ENCODE measurements at regions not wholly inside any gene's neighbourhood (a gene's known extent, or its start where the extent isn't known, plus 50 kb on each side); places are given as distances from the start of the nearest gene placed in this dataset.

DNA sequence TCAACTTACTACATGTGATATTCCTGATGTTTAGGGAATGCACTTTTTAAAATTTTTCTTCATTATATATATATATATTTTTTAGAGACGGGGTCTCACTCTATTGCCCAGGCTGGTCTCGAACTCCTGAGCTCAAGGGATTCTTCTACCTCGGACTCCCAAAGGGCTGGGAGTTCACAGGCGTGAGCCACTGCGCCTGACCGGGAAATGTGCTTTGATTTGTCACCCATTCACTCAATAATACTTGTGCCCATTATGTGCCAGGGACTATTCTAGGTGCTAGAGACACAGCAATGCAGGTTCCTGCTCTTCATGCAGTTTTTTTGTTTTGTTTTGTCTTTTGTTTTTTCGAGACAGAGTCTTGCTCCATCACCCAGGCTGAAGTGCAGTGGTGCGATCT lies 56.1 kb upstream of the INCENP start:
- Histone ChIP-seq H3K27ac (no peak overlapping the region), H3K27me3 (no peaks in the 10 kb centered on the region), H3K9me3 (no peaks in the 10 kb centered on the region), H3K4me1 (no peaks in the 10 kb centered on the region), H3K36me3 (no peaks in the 10 kb centered on the region), H3K4me3 (no peak overlapping the region)
- no peak for DNase-seq (ENCODE audit: low spot score in 2 of 2)
- TF ChIP-seq, protein P1, sequence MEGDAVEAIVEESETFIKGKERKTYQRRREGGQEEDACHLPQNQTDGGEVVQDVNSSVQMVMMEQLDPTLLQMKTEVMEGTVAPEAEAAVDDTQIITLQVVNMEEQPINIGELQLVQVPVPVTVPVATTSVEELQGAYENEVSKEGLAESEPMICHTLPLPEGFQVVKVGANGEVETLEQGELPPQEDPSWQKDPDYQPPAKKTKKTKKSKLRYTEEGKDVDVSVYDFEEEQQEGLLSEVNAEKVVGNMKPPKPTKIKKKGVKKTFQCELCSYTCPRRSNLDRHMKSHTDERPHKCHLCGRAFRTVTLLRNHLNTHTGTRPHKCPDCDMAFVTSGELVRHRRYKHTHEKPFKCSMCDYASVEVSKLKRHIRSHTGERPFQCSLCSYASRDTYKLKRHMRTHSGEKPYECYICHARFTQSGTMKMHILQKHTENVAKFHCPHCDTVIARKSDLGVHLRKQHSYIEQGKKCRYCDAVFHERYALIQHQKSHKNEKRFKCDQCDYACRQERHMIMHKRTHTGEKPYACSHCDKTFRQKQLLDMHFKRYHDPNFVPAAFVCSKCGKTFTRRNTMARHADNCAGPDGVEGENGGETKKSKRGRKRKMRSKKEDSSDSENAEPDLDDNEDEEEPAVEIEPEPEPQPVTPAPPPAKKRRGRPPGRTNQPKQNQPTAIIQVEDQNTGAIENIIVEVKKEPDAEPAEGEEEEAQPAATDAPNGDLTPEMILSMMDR (IDR thresholded peaks at IDR 0.05), result no peak
- intact Hi-C loops (cut with DNase I), result no loop called here

DNA sequence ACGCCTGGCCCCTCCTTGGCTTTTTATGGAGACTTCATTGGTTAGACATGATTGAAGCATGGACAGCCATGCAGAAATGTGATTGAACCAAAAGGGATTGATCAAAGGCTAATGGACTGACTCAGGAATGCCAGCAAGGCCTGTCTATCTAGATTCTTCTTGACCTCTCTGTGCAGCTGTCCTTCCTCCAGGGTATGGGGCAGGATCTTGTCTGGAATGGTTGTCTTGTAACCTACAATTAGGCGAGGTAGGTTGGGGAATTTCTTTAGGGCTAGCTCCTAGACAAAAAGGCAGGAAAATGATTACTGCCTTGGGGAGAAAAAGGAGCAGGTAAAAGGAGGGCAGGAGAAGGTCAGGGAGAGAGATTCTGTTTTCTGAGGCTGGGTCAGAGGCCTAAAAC lies 59.6 kb upstream of the INCENP start:
- Histone ChIP-seq H3K27ac (no peak overlapping the region), H3K4me1 (no peaks in the 10 kb centered on the region), H3K27me3 (no peaks in the 10 kb centered on the region), H3K9me3 (no peaks in the 10 kb centered on the region), H3K4me3 (no peak overlapping the region), H3K36me3 (no peaks in the 10 kb centered on the region)
- no peak for DNase-seq (ENCODE audit: low spot score in 2 of 2)
- TF ChIP-seq, protein P1 (IDR thresholded peaks at IDR 0.05), result no peak
- intact Hi-C loops (cut with DNase I), result no loop called here

DNA sequence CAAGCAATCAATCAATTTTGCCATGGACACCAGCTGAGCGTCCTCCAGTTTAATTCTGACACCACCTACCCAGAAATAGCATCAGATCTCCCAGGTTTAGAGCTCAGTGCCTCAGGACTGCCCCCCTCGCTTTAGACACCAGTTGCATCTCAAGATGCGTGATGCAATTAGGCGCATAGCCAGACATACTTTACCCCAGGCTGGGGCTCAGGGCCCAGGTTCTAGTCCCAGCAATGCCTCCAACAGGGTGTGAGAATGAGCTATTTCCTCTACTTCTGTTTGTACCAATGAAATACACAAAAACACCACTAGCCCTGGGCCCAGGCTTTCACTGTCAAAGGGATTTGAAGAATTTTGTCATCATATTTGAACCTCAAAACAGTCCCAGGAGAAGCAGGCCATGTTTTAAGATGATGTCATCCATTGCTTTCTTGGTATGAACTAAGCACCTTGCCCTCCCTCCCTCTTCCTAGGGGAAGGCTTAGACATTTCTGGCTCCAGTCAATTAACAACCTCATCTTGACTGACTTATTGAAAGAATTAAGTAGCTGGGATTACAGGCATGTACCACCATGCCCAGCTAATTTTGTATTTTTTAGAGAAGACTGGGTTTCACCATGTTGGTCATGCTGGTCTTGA lies 61.5 kb upstream of the INCENP start:
- Histone ChIP-seq H3K36me3 (no peaks in the 10 kb centered on the region), H3K27ac (no peak overlapping the region), H3K9me3 (no peaks in the 10 kb centered on the region), H3K27me3 (no peaks in the 10 kb centered on the region), H3K4me1 (no peaks in the 10 kb centered on the region), H3K4me3 (no peak overlapping the region)
- DNase-seq (ENCODE audit: low spot score in 2 of 2), result no peak
- TF ChIP-seq, protein P1 (IDR thresholded peaks at IDR 0.05), result no peak
- intact Hi-C loops (cut with DNase I), result no loop called here

DNA sequence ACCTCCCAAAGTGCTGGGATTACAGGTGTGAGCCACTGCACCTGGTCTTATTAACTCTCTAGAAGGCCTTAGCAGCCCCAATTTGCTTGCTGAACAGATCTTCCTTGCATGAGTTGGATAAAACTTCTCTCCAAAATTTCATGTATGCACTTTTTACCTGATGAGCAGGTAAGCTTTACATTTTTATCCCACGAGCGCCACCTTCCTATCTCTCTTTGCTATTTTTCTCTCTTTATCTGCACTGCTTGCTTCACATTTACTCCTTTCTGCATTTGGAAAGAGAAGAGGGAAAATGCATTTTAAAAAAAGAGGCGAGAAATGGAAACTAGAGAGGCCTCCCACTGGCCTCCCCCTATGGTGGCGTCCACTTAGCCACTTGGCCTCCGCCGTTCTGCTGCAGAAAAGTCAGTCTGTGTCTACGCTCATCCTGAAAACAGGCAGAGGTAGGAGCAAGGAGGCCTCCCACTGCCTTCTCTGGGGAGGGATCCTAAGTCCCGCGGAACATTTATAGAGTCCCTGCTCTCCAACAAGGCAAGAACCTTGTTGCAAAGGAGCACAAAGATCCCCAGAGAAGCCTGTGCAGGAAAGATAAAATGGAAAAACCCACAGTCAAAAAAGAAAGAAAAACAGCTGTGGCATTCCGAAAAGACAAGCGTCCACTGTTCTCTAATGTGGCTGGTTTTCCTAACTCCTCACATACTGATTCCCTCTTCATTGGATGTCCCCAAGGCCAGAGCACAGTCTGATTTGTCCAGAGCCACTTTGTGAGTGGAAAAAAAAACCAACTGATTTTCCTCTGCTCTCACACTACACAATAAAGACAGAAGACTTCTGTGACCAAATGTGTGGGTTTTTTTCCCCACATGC lies 62.2 kb upstream of the INCENP start:
- Histone ChIP-seq H3K4me3 (no peak overlapping the region), H3K27ac (no peak overlapping the region)
- intact Hi-C loops (cut with DNase I), result no loop called here

DNA sequence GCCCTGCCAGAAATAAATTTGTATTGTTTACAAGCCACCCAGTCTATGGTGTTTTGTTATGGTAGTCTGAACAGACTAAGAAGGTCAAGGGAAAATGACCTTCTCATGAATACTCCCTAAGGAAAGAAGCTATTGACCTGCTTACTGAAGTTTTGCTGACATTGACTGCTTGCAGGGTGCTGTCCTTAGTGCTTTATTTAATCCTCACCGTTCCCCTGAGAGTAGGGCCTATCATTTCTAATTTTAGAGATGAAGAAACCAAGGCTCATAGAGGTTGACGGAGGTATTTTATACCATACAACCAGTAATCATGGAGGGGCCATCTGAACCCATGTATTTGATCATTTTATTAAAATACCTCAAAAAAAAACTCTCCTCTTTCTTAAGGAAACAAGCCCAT lies 66.7 kb upstream of the INCENP start:
- TF ChIP-seq, protein P1 (IDR thresholded peaks at IDR 0.05), result no peak
- H3K27me3 ChIP-seq, result no peaks in the 10 kb centered on the region
- no peaks in the 10 kb centered on the region for H3K9me3 ChIP-seq
- intact Hi-C loops (cut with DNase I), result no loop called here
- H3K27ac ChIP-seq, result no peak overlapping the region
- no peak overlapping the region for H3K4me3 ChIP-seq
- DNase-seq (ENCODE audit: low spot score in 2 of 2), result no peak
- no peaks in the 10 kb centered on the region for H3K4me1 ChIP-seq
- H3K36me3 ChIP-seq, result no peaks in the 10 kb centered on the region

More for the DNA sequence above, 62.2 kb upstream of the INCENP start:
- no peak for DNase-seq (ENCODE audit: low spot score in 2 of 2)
- no peaks in the 10 kb centered on the region for H3K36me3 ChIP-seq
- TF ChIP-seq, protein P1 (IDR thresholded peaks at IDR 0.05), result no peak
- H3K27me3 ChIP-seq, result no peaks in the 10 kb centered on the region
- H3K4me1 ChIP-seq, result no peaks in the 10 kb centered on the region
- H3K9me3 ChIP-seq, result no peaks in the 10 kb centered on the region
